K562 (cell line): ENCODE measurements at regions not wholly inside any gene's neighbourhood (a gene's known extent, or its start where the extent isn't known, plus 50 kb on each side); places are given as distances from the start of the nearest gene placed in this dataset.

Experiments used
- CBX2 ChIP-seq: fragments of 200-600 bp; sonication (generic); IDR thresholded peaks from one replicate; pipeline ENCODE4 v1.6.1; 2012; ENCODE audit warnings: mild to moderate bottlenecking, low read length, inconsistent platforms; ENCODE audit not compliant: insufficient read depth, poor library complexity, severe bottlenecking
- CREBBP ChIP-seq: IDR thresholded peaks from one replicate; pipeline ENCODE4 v1.6.1; 2012; ENCODE audit warnings: low read depth, mild to moderate bottlenecking, control low read depth, inconsistent platforms, low read length
- HDAC1 ChIP-seq, 2 experiments: fragments of 450-650 bp; IDR thresholded peaks; 2 replicates each; pipeline ENCODE4 v1.6.1; 2016 to 2017; ENCODE audit warnings: inconsistent platforms in 1 of 2, mild to moderate bottlenecking in 1 of 2, moderate library complexity in 1 of 2
- HEY1 ChIP-seq: fragments of 250-450 bp; sonication (Bioruptor Pico); IDR thresholded peaks from 2 replicates; pipeline ENCODE4 v1.5.0; 2020; ENCODE audit warnings: mild to moderate bottlenecking, moderate library complexity, borderline replicate concordance
- JUNB ChIP-seq: fragments of 450-650 bp; formaldehyde crosslinking; conservative IDR thresholded peaks from 2 replicates; pipeline ENCODE4 v1.4.0; 2020; ENCODE audit warnings: mild to moderate bottlenecking
- ZNF282 ChIP-seq: sonication (generic); formaldehyde crosslinking; IDR thresholded peaks from 2 replicates; pipeline ENCODE4 v1.8.1; 2023; ENCODE audit warnings: missing genetic modification reagents
- TF ChIP-seq, protein P1 (sequence below): fragments of 450-650 bp; IDR thresholded peaks from 2 replicates; pipeline ENCODE4 v1.6.1; 2016; ENCODE audit warnings: low read depth
- TF ChIP-seq, protein P2 (sequence below): sonication (generic); formaldehyde crosslinking; IDR thresholded peaks from 2 replicates; pipeline ENCODE4 v1.8.1; 2023; ENCODE audit warnings: mild to moderate bottlenecking, missing genetic modification reagents, moderate library complexity
- TF ChIP-seq, protein P3 (sequence below): fragments of 450-650 bp; formaldehyde crosslinking; IDR thresholded peaks from 2 replicates; pipeline ENCODE4 v1.4.0; 2022; ENCODE audit warnings: missing genetic modification characterization

GRCh38 chr5:57598756-57599155, 116.1 kb upstream of the ACTBL2 start (continued):
- TF ChIP-seq, protein P1, sequence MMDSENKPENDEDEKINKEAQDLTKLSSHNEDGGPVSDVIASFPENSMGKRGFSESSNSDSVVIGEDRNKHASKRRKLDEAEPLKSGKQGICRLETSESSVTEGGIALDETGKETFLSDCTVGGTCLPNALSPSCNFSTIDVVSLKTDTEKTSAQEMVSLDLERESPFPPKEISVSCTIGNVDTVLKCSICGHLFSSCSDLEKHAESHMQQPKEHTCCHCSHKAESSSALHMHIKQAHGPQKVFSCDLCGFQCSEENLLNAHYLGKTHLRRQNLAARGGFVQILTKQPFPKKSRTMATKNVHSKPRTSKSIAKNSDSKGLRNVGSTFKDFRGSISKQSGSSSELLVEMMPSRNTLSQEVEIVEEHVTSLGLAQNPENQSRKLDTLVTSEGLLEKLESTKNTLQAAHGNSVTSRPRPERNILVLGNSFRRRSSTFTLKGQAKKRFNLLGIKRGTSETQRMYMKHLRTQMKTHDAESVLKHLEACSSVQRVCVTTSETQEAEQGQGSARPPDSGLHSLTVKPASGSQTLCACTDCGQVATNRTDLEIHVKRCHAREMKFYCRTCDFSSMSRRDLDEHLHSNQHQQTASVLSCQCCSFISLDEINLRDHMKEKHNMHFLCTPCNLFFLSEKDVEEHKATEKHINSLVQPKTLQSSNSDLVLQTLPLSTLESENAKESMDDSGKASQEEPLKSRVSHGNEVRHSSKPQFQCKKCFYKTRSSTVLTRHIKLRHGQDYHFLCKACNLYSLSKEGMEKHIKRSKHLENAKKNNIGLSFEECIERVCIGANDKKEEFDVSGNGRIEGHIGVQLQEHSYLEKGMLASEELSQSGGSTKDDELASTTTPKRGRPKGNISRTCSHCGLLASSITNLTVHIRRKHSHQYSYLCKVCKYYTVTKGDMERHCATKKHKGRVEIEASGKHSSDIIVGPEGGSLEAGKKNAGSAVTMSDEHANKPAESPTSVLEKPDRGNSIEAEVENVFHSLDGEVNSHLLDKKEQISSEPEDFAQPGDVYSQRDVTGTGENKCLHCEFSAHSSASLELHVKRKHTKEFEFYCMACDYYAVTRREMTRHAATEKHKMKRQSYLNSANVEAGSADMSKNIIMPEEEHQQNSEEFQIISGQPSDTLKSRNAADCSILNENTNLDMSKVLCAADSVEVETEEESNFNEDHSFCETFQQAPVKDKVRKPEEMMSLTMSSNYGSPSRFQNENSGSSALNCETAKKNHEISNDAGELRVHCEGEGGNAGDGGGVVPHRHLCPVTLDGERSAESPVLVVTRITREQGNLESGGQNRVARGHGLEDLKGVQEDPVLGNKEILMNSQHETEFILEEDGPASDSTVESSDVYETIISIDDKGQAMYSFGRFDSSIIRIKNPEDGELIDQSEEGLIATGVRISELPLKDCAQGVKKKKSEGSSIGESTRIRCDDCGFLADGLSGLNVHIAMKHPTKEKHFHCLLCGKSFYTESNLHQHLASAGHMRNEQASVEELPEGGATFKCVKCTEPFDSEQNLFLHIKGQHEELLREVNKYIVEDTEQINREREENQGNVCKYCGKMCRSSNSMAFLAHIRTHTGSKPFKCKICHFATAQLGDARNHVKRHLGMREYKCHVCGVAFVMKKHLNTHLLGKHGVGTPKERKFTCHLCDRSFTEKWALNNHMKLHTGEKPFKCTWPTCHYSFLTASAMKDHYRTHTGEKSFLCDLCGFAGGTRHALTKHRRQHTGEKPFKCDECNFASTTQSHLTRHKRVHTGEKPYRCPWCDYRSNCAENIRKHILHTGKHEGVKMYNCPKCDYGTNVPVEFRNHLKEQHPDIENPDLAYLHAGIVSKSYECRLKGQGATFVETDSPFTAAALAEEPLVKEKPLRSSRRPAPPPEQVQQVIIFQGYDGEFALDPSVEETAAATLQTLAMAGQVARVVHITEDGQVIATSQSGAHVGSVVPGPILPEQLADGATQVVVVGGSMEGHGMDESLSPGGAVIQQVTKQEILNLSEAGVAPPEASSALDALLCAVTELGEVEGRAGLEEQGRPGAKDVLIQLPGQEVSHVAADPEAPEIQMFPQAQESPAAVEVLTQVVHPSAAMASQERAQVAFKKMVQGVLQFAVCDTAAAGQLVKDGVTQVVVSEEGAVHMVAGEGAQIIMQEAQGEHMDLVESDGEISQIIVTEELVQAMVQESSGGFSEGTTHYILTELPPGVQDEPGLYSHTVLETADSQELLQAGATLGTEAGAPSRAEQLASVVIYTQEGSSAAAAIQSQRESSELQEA: no peak
- TF ChIP-seq, protein P2, sequence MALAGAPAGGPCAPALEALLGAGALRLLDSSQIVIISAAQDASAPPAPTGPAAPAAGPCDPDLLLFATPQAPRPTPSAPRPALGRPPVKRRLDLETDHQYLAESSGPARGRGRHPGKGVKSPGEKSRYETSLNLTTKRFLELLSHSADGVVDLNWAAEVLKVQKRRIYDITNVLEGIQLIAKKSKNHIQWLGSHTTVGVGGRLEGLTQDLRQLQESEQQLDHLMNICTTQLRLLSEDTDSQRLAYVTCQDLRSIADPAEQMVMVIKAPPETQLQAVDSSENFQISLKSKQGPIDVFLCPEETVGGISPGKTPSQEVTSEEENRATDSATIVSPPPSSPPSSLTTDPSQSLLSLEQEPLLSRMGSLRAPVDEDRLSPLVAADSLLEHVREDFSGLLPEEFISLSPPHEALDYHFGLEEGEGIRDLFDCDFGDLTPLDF (CRISPR knock-in tag): no peak
- no peak for TF ChIP-seq HDAC1 (IDR thresholded peaks at IDR 0.05)
- no peak for TF ChIP-seq HEY1
- TF ChIP-seq JUNB (CRISPR knock-in tag): no peak
- TF ChIP-seq CREBBP: no peak
- TF ChIP-seq, protein P3, sequence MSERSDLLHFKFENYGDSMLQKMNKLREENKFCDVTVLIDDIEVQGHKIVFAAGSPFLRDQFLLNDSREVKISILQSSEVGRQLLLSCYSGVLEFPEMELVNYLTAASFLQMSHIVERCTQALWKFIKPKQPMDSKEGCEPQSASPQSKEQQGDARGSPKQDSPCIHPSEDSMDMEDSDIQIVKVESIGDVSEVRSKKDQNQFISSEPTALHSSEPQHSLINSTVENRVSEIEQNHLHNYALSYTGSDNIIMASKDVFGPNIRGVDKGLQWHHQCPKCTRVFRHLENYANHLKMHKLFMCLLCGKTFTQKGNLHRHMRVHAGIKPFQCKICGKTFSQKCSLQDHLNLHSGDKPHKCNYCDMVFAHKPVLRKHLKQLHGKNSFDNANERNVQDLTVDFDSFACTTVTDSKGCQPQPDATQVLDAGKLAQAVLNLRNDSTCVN: no peak
- TF ChIP-seq ZNF282 (CRISPR knock-in tag): no peak
- TF ChIP-seq CBX2: no peak
